ENCODE measurements at regions not wholly inside any gene's neighbourhood (a gene's known extent, or its start where the extent isn't known, plus 50 kb on each side); places are given as distances from the start of the nearest gene placed in this dataset.

DNA sequence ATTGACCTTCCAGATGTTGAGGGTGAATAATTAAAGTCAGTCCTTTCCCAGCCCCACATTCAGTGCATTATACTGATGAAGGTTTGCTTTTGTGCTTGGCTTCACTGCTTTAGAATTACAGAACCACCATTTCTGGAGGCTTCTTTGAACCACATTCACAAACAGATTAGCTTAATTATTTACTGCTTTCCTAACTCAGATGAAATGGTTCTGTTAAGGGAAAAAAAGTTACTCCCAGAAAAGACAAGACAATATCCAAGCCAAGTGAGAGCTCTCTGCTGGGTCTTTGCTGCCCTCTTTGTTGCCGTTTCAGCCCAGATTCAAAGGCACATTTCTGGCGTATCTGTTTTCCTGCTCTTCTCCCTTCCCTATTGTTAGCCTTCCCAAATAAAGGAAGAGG lies 188.9 kb downstream of the AHR start:
- Histone ChIP-seq H3K36me3 (ENCODE audit: control insufficient read depth, low read length) (no peaks in the 10 kb centered on the region), H3K4me2 (ENCODE audit: low read length) (no peak overlapping the region), H3K27me3 (ENCODE audit: control insufficient read depth, low read length) (no peaks in the 10 kb centered on the region), H3F3A (ENCODE audit: control insufficient read depth, insufficient read depth) (no peaks in the 10 kb centered on the region), H3K9me3 (ENCODE audit: control insufficient read depth, insufficient read depth, low read length) (no peaks in the 10 kb centered on the region), H3K79me2 (ENCODE audit: control insufficient read depth, low read length) (no peaks in the 10 kb centered on the region), H4K20me1 (ENCODE audit: control insufficient read depth, insufficient read depth, low read depth, low read length) (no peaks in the 10 kb centered on the region), H3K4me1 (ENCODE audit: control insufficient read depth, low read length) (no peaks in the 10 kb centered on the region), H3K27ac (ENCODE audit: low read depth, low read length) (no peak overlapping the region), H3K9me2 (replicated peaks; ENCODE audit: control insufficient read depth, low read length) (no peaks in the 10 kb centered on the region), H3K4me3 (ENCODE audit: low read length) (no peak overlapping the region)
- no peak for TF ChIP-seq EZH2phosphoT487 (IDR thresholded peaks at IDR 0.05; ENCODE audit: borderline replicate concordance, low read length)
- TF ChIP-seq, protein P1, sequence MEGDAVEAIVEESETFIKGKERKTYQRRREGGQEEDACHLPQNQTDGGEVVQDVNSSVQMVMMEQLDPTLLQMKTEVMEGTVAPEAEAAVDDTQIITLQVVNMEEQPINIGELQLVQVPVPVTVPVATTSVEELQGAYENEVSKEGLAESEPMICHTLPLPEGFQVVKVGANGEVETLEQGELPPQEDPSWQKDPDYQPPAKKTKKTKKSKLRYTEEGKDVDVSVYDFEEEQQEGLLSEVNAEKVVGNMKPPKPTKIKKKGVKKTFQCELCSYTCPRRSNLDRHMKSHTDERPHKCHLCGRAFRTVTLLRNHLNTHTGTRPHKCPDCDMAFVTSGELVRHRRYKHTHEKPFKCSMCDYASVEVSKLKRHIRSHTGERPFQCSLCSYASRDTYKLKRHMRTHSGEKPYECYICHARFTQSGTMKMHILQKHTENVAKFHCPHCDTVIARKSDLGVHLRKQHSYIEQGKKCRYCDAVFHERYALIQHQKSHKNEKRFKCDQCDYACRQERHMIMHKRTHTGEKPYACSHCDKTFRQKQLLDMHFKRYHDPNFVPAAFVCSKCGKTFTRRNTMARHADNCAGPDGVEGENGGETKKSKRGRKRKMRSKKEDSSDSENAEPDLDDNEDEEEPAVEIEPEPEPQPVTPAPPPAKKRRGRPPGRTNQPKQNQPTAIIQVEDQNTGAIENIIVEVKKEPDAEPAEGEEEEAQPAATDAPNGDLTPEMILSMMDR (IDR thresholded peaks at IDR 0.05; ENCODE audit: low read depth, low read length, poor library complexity, severe bottlenecking) = no peak

DNA sequence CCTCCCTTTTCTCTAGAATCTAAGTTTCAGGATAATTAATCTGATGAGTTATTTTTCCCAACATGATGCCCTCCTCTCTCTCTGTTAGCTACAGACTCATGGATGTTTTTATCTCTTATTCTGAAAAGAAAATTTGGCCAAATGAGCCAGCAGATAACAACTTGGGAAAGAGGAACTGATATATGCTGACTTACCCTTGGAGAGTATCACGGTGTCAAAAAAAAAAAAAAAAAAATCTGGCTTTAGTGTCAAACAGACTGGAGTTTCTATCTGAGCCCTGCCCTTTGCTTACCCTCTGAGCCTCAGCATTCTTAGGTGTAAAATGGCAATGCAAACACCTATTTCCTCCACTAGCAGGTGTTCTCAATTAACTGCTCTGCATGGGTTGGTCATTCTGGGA lies 190.4 kb downstream of the AHR start:
- H3K4me3 ChIP-seq (ENCODE audit: low read length) = no peak overlapping the region
- no peak overlapping the region for H3K4me2 ChIP-seq (ENCODE audit: low read length)

GRCh38 chr7:17489961-17490360 lies 191.5 kb downstream of the AHR start:
- H3K4me3 ChIP-seq (ENCODE audit: low read length) = no peak overlapping the region
- TF ChIP-seq EZH2phosphoT487 (IDR thresholded peaks at IDR 0.05; ENCODE audit: borderline replicate concordance, low read length) = no peak
- TF ChIP-seq, protein P1 (IDR thresholded peaks at IDR 0.05; ENCODE audit: low read depth, low read length, poor library complexity, severe bottlenecking) = no peak
- no peaks in the 10 kb centered on the region for H3K27me3 ChIP-seq (ENCODE audit: control insufficient read depth, low read length)
- H3K9me2 ChIP-seq (replicated peaks; ENCODE audit: control insufficient read depth, low read length) = no peaks in the 10 kb centered on the region
- no peak overlapping the region for H3K27ac ChIP-seq (ENCODE audit: low read depth, low read length)
- H4K20me1 ChIP-seq (ENCODE audit: control insufficient read depth, insufficient read depth, low read depth, low read length) = no peaks in the 10 kb centered on the region
- no peaks in the 10 kb centered on the region for H3K36me3 ChIP-seq (ENCODE audit: control insufficient read depth, low read length)
- H3K9me3 ChIP-seq (ENCODE audit: control insufficient read depth, insufficient read depth, low read length) = no peaks in the 10 kb centered on the region
- no peaks in the 10 kb centered on the region for H3K4me1 ChIP-seq (ENCODE audit: control insufficient read depth, low read length)
- H3K4me2 ChIP-seq (ENCODE audit: low read length) = no peak overlapping the region
- no peaks in the 10 kb centered on the region for H3F3A ChIP-seq (ENCODE audit: control insufficient read depth, insufficient read depth)
- H3K79me2 ChIP-seq (ENCODE audit: control insufficient read depth, low read length) = no peaks in the 10 kb centered on the region

More for the DNA sequence above, 190.4 kb downstream of the AHR start:
- no peak overlapping the region for H3K27ac ChIP-seq (ENCODE audit: low read depth, low read length)
- no peaks in the 10 kb centered on the region for H3F3A ChIP-seq (ENCODE audit: control insufficient read depth, insufficient read depth)
- no peaks in the 10 kb centered on the region for H4K20me1 ChIP-seq (ENCODE audit: control insufficient read depth, insufficient read depth, low read depth, low read length)
- no peaks in the 10 kb centered on the region for H3K36me3 ChIP-seq (ENCODE audit: control insufficient read depth, low read length)
- H3K79me2 ChIP-seq (ENCODE audit: control insufficient read depth, low read length) = no peaks in the 10 kb centered on the region
- H3K9me2 ChIP-seq (replicated peaks; ENCODE audit: control insufficient read depth, low read length) = no peaks in the 10 kb centered on the region
- no peak for TF ChIP-seq EZH2phosphoT487 (IDR thresholded peaks at IDR 0.05; ENCODE audit: borderline replicate concordance, low read length)
- TF ChIP-seq, protein P1 (IDR thresholded peaks at IDR 0.05; ENCODE audit: low read depth, low read length, poor library complexity, severe bottlenecking) = no peak
- no peaks in the 10 kb centered on the region for H3K9me3 ChIP-seq (ENCODE audit: control insufficient read depth, insufficient read depth, low read length)
- H3K4me1 ChIP-seq (ENCODE audit: control insufficient read depth, low read length) = no peaks in the 10 kb centered on the region
- no peaks in the 10 kb centered on the region for H3K27me3 ChIP-seq (ENCODE audit: control insufficient read depth, low read length)

DNA sequence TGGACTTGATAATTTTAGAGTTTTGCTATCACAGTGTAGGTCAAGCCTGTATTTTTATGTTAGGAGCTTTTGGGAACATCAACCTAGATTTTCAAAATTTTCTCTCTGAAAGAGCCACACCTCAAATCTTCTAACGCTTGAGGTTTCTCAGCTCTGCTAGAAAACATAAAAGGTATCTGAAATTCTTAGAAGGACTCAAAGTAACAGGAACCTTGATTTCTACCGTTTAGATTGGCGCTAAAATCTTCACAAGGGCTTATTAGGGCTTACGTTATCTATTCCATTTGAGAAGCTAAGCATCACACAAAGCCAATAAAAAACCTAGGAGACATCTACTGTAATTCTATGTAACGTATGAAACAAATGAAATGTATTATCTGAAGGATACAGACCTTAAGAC lies 192.4 kb downstream of the AHR start:
- Histone ChIP-seq H3K4me3 (ENCODE audit: low read length) (no peak overlapping the region), H3K27me3 (ENCODE audit: control insufficient read depth, low read length) (no peaks in the 10 kb centered on the region), H3K4me1 (ENCODE audit: control insufficient read depth, low read length) (no peaks in the 10 kb centered on the region), H3K9me3 (ENCODE audit: control insufficient read depth, insufficient read depth, low read length) (no peaks in the 10 kb centered on the region), H4K20me1 (ENCODE audit: control insufficient read depth, insufficient read depth, low read depth, low read length) (no peaks in the 10 kb centered on the region), H3K79me2 (ENCODE audit: control insufficient read depth, low read length) (no peaks in the 10 kb centered on the region), H3K27ac (ENCODE audit: low read depth, low read length) (no peak overlapping the region), H3K9me2 (replicated peaks; ENCODE audit: control insufficient read depth, low read length) (no peaks in the 10 kb centered on the region), H3K4me2 (ENCODE audit: low read length) (no peak overlapping the region), H3F3A (ENCODE audit: control insufficient read depth, insufficient read depth) (no peaks in the 10 kb centered on the region), H3K36me3 (ENCODE audit: control insufficient read depth, low read length) (no peaks in the 10 kb centered on the region)
- TF ChIP-seq EZH2phosphoT487 (IDR thresholded peaks at IDR 0.05; ENCODE audit: borderline replicate concordance, low read length) = no peak
- TF ChIP-seq, protein P1 (IDR thresholded peaks at IDR 0.05; ENCODE audit: low read depth, low read length, poor library complexity, severe bottlenecking) = no peak

All from DOHH2 (cell line).